ENCODE measurements at regions not wholly inside any gene's neighbourhood (a gene's known extent, or its start where the extent isn't known, plus 50 kb on each side); places are given as distances from the start of the nearest gene placed in this dataset.
"Not testable (repeated sequence)": the region's sequence is repeated elsewhere in the genome, so short reads cannot be mapped to it uniquely, and the experiment has no call there.

GRCh38 chr5:54883374-54884194 lies 101.8 kb downstream of the ESM1 start:
- no peak for DNase-seq

GRCh38 chr5:54882841-54883240 lies 102.6 kb downstream of the ESM1 start:
- DNase-seq = no peak

GRCh38 chr5:54882101-54882500 lies 103.3 kb downstream of the ESM1 start:
- no peak for DNase-seq

GRCh38 chr5:54881286-54882005 lies 103.9 kb downstream of the ESM1 start:
- DNase-seq = no peak

- DNase-seq = no peak
These were observed 108.4 kb downstream of the ESM1 start for GRCh38 chr5:54876976-54877375.

- no peak for DNase-seq
These were observed 108.8 kb downstream of the ESM1 start for GRCh38 chr5:54876556-54876955.

- no peak for DNase-seq
These were observed 110.9 kb downstream of the ESM1 start for GRCh38 chr5:54874337-54875021.

GRCh38 chr5:54873691-54874090 lies 111.7 kb downstream of the ESM1 start:
- no peak for DNase-seq

GRCh38 chr5:54872810-54873209 lies 112.6 kb downstream of the ESM1 start:
- no peak for DNase-seq

- DNase-seq = no peak
These were observed 115.1 kb downstream of the ESM1 start for GRCh38 chr5:54870271-54870670.

- DNase-seq = no peak
These were observed 115.7 kb downstream of the ESM1 start for GRCh38 chr5:54869691-54870090.

- DNase-seq = no peak
These were observed 116.6 kb downstream of the ESM1 start for GRCh38 chr5:54868511-54869483.

GRCh38 chr5:54867310-54867944 lies 118.0 kb downstream of the ESM1 start:
- peak; percentile 25 to 80 for DNase-seq

- DNase-seq = not testable (repeated sequence)
These were observed 120.4 kb downstream of the ESM1 start for GRCh38 chr5:54864911-54865515.

GRCh38 chr5:54862036-54862435 lies 123.4 kb downstream of the ESM1 start:
- DNase-seq = no peak

GRCh38 chr5:54861212-54861894 lies 124.0 kb downstream of the ESM1 start:
- no peak for DNase-seq

- DNase-seq = no peak
These were observed 125.1 kb downstream of the ESM1 start for GRCh38 chr5:54860321-54860720.

GRCh38 chr5:54859316-54859715 lies 126.1 kb downstream of the ESM1 start:
- DNase-seq = no peak

- DNase-seq = no peak
These were observed 130.4 kb downstream of the ESM1 start for GRCh38 chr5:54854883-54855581.

GRCh38 chr5:54852007-54852406 lies 133.4 kb downstream of the ESM1 start:
- DNase-seq = no peak
